Loucy (cell line): ENCODE measurements at regions not wholly inside any gene's neighbourhood (a gene's known extent, or its start where the extent isn't known, plus 50 kb on each side); places are given as distances from the start of the nearest gene placed in this dataset.

Experiments
- H2AFZ ChIP-seq: fragments of 200-600 bp; sonication (generic); 2 replicates; pipeline ENCODE4 v1.6.0; 2016; ENCODE audit warnings: antibody characterized with exemption, mild to moderate bottlenecking, low read length, moderate library complexity
- H3F3A ChIP-seq: fragments of 200-600 bp; 2 replicates; pipeline ENCODE4 v1.6.0; 2016; ENCODE audit warnings: antibody characterized with exemption, low read depth, mild to moderate bottlenecking
- H3K27me3 ChIP-seq: fragments of 200-600 bp; sonication (generic); 2 replicates; pipeline ENCODE4 v1.6.1; 2014; ENCODE audit warnings: low read length, mild to moderate bottlenecking; ENCODE audit not compliant: insufficient read depth, poor library complexity, severe bottlenecking
- H3K36me3 ChIP-seq: fragments of 200-600 bp; sonication (generic); 2 replicates; pipeline ENCODE4 v1.6.1; 2016; ENCODE audit warnings: low read length; ENCODE audit not compliant: insufficient read depth
- H3K4me1 ChIP-seq: fragments of 200-600 bp; sonication (generic); 2 replicates; pipeline ENCODE4 v1.5.1; 2014; ENCODE audit warnings: low read length, mild to moderate bottlenecking; ENCODE audit not compliant: insufficient read depth, poor library complexity, severe bottlenecking
- H3K4me2 ChIP-seq: fragments of 200-600 bp; sonication (generic); 2 replicates; pipeline ENCODE4 v1.6.0; 2014; ENCODE audit warnings: antibody characterized with exemption, low read length, low read depth, mild to moderate bottlenecking; ENCODE audit not compliant: poor library complexity, severe bottlenecking
- H3K4me3 ChIP-seq: fragments of 200-600 bp; sonication (generic); 2 replicates; pipeline ENCODE4 v1.5.1; 2014; ENCODE audit warnings: low read length, mild to moderate bottlenecking, mixed read lengths; ENCODE audit not compliant: poor library complexity, severe bottlenecking
- H3K79me2 ChIP-seq: fragments of 200-600 bp; sonication (generic); 2 replicates; pipeline ENCODE4 v1.6.1; 2014; ENCODE audit warnings: low read length; ENCODE audit not compliant: insufficient read depth
- H3K9ac ChIP-seq: fragments of 200-600 bp; sonication (generic); 2 replicates; pipeline ENCODE4 v1.6.0; 2014; ENCODE audit warnings: mild to moderate bottlenecking, low read depth, low read length, moderate library complexity; ENCODE audit not compliant: poor library complexity, severe bottlenecking
- H3K9me2 ChIP-seq: fragments of 200-600 bp; sonication (generic); replicated peaks from 2 replicates; pipeline ENCODE4 v1.6.1; 2016; ENCODE audit warnings: low read depth, low read length, mixed read lengths
- H3K9me3 ChIP-seq: fragments of 200-600 bp; sonication (generic); 2 replicates; pipeline ENCODE4 v1.6.1; 2014; ENCODE audit warnings: mild to moderate bottlenecking, antibody characterized with exemption, low read length, low read depth; ENCODE audit not compliant: insufficient read depth
- H4K20me1 ChIP-seq: fragments of 200-600 bp; sonication (generic); 2 replicates; pipeline ENCODE4 v1.6.0; 2014; ENCODE audit warnings: antibody characterized with exemption, low read length, mild to moderate bottlenecking; ENCODE audit not compliant: insufficient read depth, poor library complexity, severe bottlenecking
- CTCF ChIP-seq: fragments of 200-600 bp; sonication (generic); conservative IDR thresholded peaks from 2 replicates; pipeline ENCODE4 v1.5.1; 2014; ENCODE audit warnings: mild to moderate bottlenecking, antibody characterized with exemption, low read length
- EZH2phosphoT487 ChIP-seq: fragments of 200-600 bp; IDR thresholded peaks from 2 replicates; pipeline ENCODE4 v1.6.1; 2018; ENCODE audit warnings: antibody characterized with exemption, mild to moderate bottlenecking, moderate library complexity, borderline replicate concordance

DNA sequence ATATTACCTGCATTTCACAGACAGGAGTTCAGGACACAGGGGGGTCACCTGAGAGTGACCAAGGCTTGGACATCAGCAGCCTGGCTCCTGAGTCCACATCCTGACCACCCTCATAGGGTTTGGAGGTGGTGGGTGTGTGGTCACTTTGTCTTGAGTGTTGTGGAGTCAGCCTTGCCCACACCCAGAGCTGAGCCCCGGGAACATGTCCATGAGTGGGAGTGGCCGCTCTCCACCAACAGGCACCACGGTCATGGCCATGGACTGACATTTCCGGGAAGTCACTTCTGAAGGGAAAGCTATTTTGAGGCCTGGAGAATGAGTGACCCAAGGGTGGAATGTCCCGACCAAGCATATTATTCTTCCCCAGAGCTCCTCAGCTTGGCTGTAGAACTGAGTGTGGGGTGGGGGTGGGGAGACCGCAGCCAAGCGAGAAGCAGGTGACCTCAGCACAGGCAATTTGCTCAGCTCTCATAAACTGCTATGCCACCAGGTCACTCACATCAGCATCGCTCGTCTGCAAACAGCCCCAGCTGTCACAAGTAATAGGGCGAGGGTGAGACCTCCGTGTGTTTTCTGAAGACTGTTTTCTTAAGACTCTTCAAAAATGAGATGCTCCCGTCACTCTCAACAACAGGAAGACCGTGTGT is 348.6 kb upstream of the CDH4 start:
- Histone ChIP-seq H3F3A (no peaks in the 10 kb centered on the region), H3K9ac (no peak overlapping the region), H3K79me2 (no peaks in the 10 kb centered on the region), H4K20me1 (no peaks in the 10 kb centered on the region), H3K27me3 (no peaks in the 10 kb centered on the region), H3K36me3 (no peaks in the 10 kb centered on the region), H3K4me1 (no peaks in the 10 kb centered on the region), H3K9me2 (no peaks in the 10 kb centered on the region), H3K4me3 (no peak overlapping the region), H2AFZ (no peak overlapping the region), H3K9me3 (no peaks in the 10 kb centered on the region), H3K4me2 (no peak overlapping the region)
- no peak for TF ChIP-seq EZH2phosphoT487
- no peak for TF ChIP-seq CTCF

- H3F3A ChIP-seq: no peaks in the 10 kb centered on the region
- H2AFZ ChIP-seq: no peak overlapping the region
- no peak overlapping the region for H3K4me2 ChIP-seq
- no peaks in the 10 kb centered on the region for H3K9me2 ChIP-seq
- no peaks in the 10 kb centered on the region for H4K20me1 ChIP-seq
- H3K4me1 ChIP-seq: no peaks in the 10 kb centered on the region
- no peaks in the 10 kb centered on the region for H3K9me3 ChIP-seq
- H3K27me3 ChIP-seq: no peaks in the 10 kb centered on the region
- H3K36me3 ChIP-seq: no peaks in the 10 kb centered on the region
- H3K4me3 ChIP-seq: no peak overlapping the region
- no peak overlapping the region for H3K9ac ChIP-seq
- no peaks in the 10 kb centered on the region for H3K79me2 ChIP-seq
- no peak for TF ChIP-seq EZH2phosphoT487
- no peak for TF ChIP-seq CTCF
Measured at GRCh38 chr20:60904730-60905129, 347.3 kb upstream of the CDH4 start.

DNA sequence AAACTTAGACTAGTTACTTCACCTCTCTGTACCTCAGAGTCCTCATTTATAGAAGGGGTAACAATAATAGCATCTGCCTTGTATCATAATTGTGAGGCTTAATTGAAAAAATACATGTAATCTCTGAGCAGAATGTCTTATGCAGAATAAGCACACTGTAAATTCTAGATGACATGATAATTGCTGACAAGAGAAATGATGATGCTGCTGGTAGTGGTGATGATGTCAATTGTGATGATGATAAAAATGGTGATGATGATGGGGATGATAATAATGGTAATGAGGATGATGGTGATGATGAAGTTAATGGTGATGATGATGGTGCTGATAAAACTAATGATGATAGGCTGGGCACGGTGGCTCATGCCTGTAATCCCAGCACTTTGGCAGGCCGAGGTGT is 346.1 kb upstream of the CDH4 start:
- H3K79me2 ChIP-seq: no peaks in the 10 kb centered on the region
- no peak overlapping the region for H3K4me3 ChIP-seq
- no peaks in the 10 kb centered on the region for H3K27me3 ChIP-seq
- no peak overlapping the region for H2AFZ ChIP-seq
- TF ChIP-seq CTCF (no peak), EZH2phosphoT487 (no peak)
- H3K9me2 ChIP-seq: no peaks in the 10 kb centered on the region
- no peak overlapping the region for H3K4me2 ChIP-seq
- no peak overlapping the region for H3K9ac ChIP-seq
- H3K4me1 ChIP-seq: no peaks in the 10 kb centered on the region
- no peaks in the 10 kb centered on the region for H3K9me3 ChIP-seq
- H3K36me3 ChIP-seq: no peaks in the 10 kb centered on the region
- H4K20me1 ChIP-seq: no peaks in the 10 kb centered on the region
- H3F3A ChIP-seq: no peaks in the 10 kb centered on the region
